Panc1 (cell line): ENCODE measurements at regions not wholly inside any gene's neighbourhood (a gene's known extent, or its start where the extent isn't known, plus 50 kb on each side); places are given as distances from the start of the nearest gene placed in this dataset.

Source experiments
- ATAC-seq: fragments of 200-7000 bp; cut with Tn5 transposase; 2 replicates; pipeline ENCODE4 v1.9.1; 2020; ENCODE audit warnings: mild to moderate bottlenecking, moderate library complexity
- BruUV-seq: library from RNA; stranded (reverse); fragments of 400-500 nt; replicated peaks from 2 replicates; lab custom pipeline; 2021; lab: Mats Ljungman, UMichigan
- CTCF ChIA-PET: fragments of 300-600 bp; sonication (Branson Sonifier 250); formaldehyde crosslinking; loops from one replicate; lab custom pipeline; 2022; ENCODE audit warnings: antibody characterized with exemption; lab: Charles Lee
- POLR2A ChIA-PET: fragments of 300-600 bp; sonication (Branson Sonifier 250); formaldehyde crosslinking; loops from one replicate; lab custom pipeline; 2022; ENCODE audit warnings: antibody characterized with exemption; lab: Charles Lee
- DNase-seq: peaks from one replicate; pipeline ENCODE4 v3.0.0-alpha.2; 2010; ENCODE audit warnings: low read depth, low spot score
- H3K27ac ChIP-seq: 2 replicates; pipeline ENCODE4 v1.5.1; 2011; ENCODE audit warnings: mild to moderate bottlenecking, low read length, inconsistent platforms
- H3K27me3 ChIP-seq: fragments of 200-500 bp; sonication (Bioruptor generic); 2 replicates; pipeline ENCODE4 v1.6.0; 2014; ENCODE audit warnings: low read length, inconsistent platforms; ENCODE audit not compliant: control insufficient read depth, insufficient read depth
- H3K36me3 ChIP-seq: fragments of 200-500 bp; sonication (Bioruptor generic); 2 replicates; pipeline ENCODE4 v1.5.1; 2014; ENCODE audit warnings: inconsistent platforms, mild to moderate bottlenecking, low read length, moderate library complexity; ENCODE audit not compliant: control insufficient read depth, insufficient read depth
- H3K4me1 ChIP-seq: 2 replicates; pipeline ENCODE4 v1.5.1; 2011; ENCODE audit warnings: inconsistent platforms, mild to moderate bottlenecking, low read length, moderate library complexity; ENCODE audit not compliant: control insufficient read depth, insufficient read depth
- H3K4me3 ChIP-seq, 2 experiments: 2 replicates each; pipeline ENCODE4 v1.5.1; 2011 to 2012; ENCODE audit warnings: low read depth in 2 of 2, low read length in 2 of 2, mild to moderate bottlenecking in 2 of 2, inconsistent platforms in 1 of 2, moderate library complexity in 1 of 2
- H3K9me3 ChIP-seq: fragments of 200-500 bp; sonication (Bioruptor generic); 2 replicates; pipeline ENCODE4 v1.5.1; 2014; ENCODE audit warnings: low read depth, mild to moderate bottlenecking, inconsistent platforms, low read length, moderate library complexity; ENCODE audit not compliant: control insufficient read depth, insufficient read depth
- CTCF ChIP-seq: fragments of 450-650 bp; IDR thresholded peaks from 2 replicates; pipeline ENCODE4 v1.5.1; 2017; ENCODE audit warnings: mild to moderate bottlenecking
- POLR2AphosphoS5 ChIP-seq: IDR thresholded peaks from 2 replicates; pipeline ENCODE4 v1.6.1; 2012; ENCODE audit warnings: mild to moderate bottlenecking, low read depth, low read length, moderate library complexity
- REST ChIP-seq, 2 experiments: IDR thresholded peaks; 2 replicates each; pipeline ENCODE4 v1.6.1; 2011 to 2012; ENCODE audit warnings: low read depth in 2 of 2, control low read depth in 1 of 2, low read length in 1 of 2, mild to moderate bottlenecking in 1 of 2, moderate library complexity in 1 of 2; ENCODE audit not compliant: insufficient read depth in 1 of 2
- SIN3A ChIP-seq: IDR thresholded peaks from 2 replicates; pipeline ENCODE4 v1.6.1; 2012; ENCODE audit warnings: low read depth, mild to moderate bottlenecking, low read length, moderate library complexity, borderline replicate concordance; ENCODE audit not compliant: insufficient read depth
- TCF7L2 ChIP-seq: IDR thresholded peaks from 2 replicates; pipeline ENCODE4 v1.6.1; 2011; ENCODE audit warnings: mild to moderate bottlenecking, low read depth, low read length, inconsistent platforms
- in situ Hi-C: cut with HindIII; loops from 2 replicates; pipeline ENCODE4 v1.10.0; 2016; ENCODE audit warnings: low sequenced_read_pairs, low pct_unique_long_range_greater_than_20kb
- intact Hi-C: fragments of 100-400 bp; cut with micrococcal nuclease; formaldehyde crosslinking; loops from one replicate; pipeline ENCODE4 v1.10.0; 2022; ENCODE audit not compliant: unreplicated experiment

- in situ Hi-C loops: no loop called here
- DNase-seq (no peak), ATAC-seq (no peak)
- H3K36me3 ChIP-seq: no peaks in the 10 kb centered on the region
- no peaks in the 10 kb centered on the region for H3K27me3 ChIP-seq
- no peak overlapping the region for H3K4me3 ChIP-seq
- TF ChIP-seq CTCF: no peak
- no peak for TF ChIP-seq REST (IDR thresholded peaks at IDR 0.05; ENCODE audit: insufficient read depth in 1 of 2, low read depth in 2 of 2, low read length in 1 of 2)
- no peak for TF ChIP-seq SIN3A
- no peak for TF ChIP-seq POLR2AphosphoS5
- TF ChIP-seq TCF7L2: no peak
- H3K4me1 ChIP-seq: no peaks in the 10 kb centered on the region
- CTCF ChIA-PET: no interaction called here
- POLR2A ChIA-PET: interaction anchor here (0.6 kb wide), 1 partner anchor 123 kb away, joined by 4 read pairs; no protein-coding TSS in a partner anchor
- no peak overlapping the region for H3K27ac ChIP-seq
- BruUV-seq: no TSS peak
- intact Hi-C loops: no loop called here
- H3K9me3 ChIP-seq: no peaks in the 10 kb centered on the region
Measured at GRCh38 chr6:135600086-135600702, 102.7 kb upstream of the AHI1 start.

GRCh38 chr6:135600931-135601330, 103.4 kb upstream of the AHI1 start:
- CTCF ChIA-PET: no interaction called here
- POLR2A ChIA-PET: no interaction called here

More at GRCh38 chr6:135600931-135601330, 103.4 kb upstream of the AHI1 start:
- no peak overlapping the region for H3K27ac ChIP-seq
- no peaks in the 10 kb centered on the region for H3K27me3 ChIP-seq
- TF ChIP-seq POLR2AphosphoS5 (no peak), CTCF (no peak), TCF7L2 (no peak), SIN3A (no peak), REST (IDR thresholded peaks at IDR 0.05; ENCODE audit: insufficient read depth in 1 of 2, low read depth in 2 of 2, low read length in 1 of 2) (no peak)
- no peaks in the 10 kb centered on the region for H3K4me1 ChIP-seq
- DNase-seq: no peak
- no peaks in the 10 kb centered on the region for H3K36me3 ChIP-seq
- BruUV-seq: no TSS peak
- ATAC-seq: no peak
- intact Hi-C loops (no loop called here), in situ Hi-C loops (no loop called here)
- no peaks in the 10 kb centered on the region for H3K9me3 ChIP-seq
- no peak overlapping the region for H3K4me3 ChIP-seq
